Activated CD4-positive, CD25-positive, alpha-beta regulatory T cell (primary cell): ENCODE measurements at regions not wholly inside any gene's neighbourhood (a gene's known extent, or its start where the extent isn't known, plus 50 kb on each side); places are given as distances from the start of the nearest gene placed in this dataset.
"Not testable (repeated sequence)": the region's sequence is repeated elsewhere in the genome, so short reads cannot be mapped to it uniquely, and the experiment has no call there.

ENCODE experiments used
- DNase-seq, 4 experiments: peaks; one replicate each; lab custom pipeline; 2025; lab: John Stamatoyannopoulos, UW

- no peak for DNase-seq
These were observed 259.9 kb downstream of the CTH start for GRCh38 chr1:70671006-70671405.

DNA sequence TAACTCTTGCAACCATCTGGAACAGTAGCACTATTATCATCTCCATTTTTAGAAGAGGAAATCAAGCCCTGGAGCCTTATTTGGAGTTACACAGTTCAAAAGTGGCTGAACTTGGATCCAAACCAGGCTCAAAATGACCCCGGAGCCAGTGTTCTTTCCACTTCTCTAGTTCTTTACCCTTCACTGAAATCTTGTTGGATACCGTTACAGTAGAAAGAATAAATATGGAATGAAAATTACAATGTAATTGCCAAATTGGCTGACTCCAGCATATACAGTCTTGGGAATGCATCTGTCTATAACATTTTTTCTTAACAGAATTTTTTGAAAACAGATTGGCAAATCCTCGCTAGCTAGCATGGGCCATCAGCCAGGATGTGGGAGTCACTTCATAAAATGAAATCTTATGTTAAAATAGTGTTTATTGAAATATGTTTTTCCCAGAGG lies 261.4 kb downstream of the CTH start:
- no peak for DNase-seq

- DNase-seq = no peak
These were observed 264.0 kb downstream of the CTH start for GRCh38 chr1:70674941-70675685.

DNA sequence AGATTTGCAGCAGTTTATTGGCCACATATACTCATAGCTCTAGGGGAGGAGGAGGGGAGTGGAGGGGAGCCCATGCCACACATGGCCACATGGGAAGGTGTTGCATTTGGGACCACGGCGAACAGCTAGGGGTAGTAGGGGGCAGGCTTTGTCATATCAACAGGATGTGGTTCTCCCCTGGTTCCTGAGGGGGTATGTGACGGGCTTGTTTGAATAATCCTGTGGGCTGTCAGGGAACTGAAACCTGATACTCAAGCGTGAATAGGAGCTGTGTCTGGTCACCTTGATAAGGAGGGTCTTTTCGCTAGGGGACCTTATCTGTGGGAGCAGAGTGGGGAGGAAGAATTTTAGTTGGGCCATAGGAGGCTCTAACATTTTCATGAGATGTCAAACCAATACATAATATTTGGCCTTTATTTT lies 264.7 kb downstream of the CTH start:
- DNase-seq = no peak

DNA sequence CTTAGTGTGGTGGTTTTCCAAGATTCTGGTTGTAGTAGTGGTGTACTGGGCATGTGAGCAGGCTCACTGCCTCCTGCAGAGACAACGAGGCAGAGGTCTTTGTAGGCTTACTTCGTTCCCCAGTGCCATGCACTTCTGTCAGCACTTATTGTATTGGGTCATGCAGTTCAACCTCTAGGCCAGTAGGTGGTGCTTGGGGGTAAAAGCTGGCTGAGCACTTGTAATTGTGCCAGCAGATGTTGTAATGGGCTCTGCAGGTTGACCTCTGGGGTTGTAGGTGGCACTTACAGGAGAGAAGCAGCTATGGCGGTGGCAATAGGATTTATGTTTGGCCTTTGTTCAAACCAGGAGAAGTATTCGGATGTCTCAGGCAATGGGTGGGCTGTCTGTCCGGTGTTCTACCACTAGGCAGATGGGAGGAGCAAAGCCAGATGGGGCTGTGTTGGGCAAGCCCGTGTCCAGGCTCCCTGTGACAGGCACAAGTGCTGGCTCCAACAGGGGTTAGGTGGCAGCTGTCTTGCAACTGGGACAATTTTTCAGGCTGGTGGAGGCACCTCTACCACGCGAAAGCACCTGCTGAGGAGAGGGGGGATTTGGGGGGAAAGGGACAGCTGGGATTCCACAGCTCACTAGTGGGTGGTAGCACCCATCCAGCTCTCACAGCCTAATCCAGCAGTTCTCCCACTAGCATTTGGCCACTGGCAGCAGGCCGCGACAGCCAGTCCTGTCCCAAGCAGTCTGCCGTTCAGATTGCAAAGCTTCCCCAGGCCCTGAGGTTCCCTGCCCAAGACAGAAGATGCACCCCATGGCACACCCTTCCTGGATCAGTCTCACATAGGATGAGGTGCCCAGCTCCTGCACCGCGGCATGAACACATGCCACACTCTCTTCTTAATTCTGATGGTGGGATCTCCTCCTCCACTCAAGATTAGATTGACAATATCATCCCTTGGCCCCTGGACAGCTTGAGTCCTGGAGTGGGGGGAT lies 274.5 kb downstream of the CTH start:
- peak in 1 of 4 experiments; percentile 2 for DNase-seq

GRCh38 chr1:70688580-70688979 lies 277.5 kb downstream of the CTH start:
- no peak for DNase-seq

DNA sequence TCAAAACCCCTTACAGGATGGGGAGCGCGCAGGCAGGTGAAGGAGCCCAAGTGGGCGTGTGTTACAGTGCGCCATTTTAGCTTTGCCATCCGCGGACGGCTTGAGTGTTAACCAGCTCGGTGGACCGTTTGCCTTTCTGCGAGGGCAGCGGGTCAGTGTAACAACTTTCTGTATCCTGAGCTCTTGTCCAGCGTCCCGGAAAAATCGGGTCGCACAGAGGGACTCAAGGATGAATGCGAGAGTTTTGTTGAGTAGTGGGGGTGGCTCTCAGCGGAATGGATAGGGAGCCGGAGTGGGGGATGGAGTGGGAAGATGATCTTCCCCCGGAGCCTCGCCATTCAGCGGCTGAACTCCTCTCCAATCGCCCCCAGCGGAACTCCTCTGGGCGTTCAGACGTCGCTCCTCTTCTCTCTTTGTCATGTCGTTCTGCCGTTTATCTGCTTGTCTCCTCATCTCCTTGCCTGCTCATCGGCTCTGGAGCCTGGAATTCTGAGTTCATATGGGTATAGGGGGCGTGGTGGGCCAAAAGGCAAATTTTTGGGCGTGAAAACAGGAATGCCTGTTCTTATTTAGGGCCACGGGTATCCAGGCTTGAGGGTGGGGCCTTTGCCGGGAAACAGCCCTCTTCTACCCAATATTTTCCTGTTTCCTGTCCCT lies 295.4 kb downstream of the CTH start:
- DNase-seq = no peak

DNA sequence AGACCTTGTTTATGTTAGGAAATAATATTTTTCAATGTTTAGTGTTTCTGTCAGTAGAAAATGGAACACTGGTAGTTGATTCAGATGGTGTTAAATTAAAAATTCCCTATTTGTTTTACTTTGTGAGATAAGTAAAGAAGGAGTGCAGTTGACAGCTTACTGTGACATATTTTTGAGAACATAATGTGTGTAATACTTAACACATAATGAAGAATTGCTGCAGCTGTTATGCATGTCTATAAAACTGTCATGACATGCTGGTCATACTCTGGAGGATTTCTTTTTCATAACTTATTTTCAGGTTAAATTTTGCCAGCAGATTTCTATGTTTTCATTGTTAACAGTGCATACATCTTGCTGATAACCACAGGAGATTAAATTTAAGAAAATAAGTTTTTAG lies 296.1 kb downstream of the CTH start:
- no peak for DNase-seq

GRCh38 chr1:70714149-70714548 lies 303.1 kb downstream of the CTH start:
- no peak for DNase-seq

DNA sequence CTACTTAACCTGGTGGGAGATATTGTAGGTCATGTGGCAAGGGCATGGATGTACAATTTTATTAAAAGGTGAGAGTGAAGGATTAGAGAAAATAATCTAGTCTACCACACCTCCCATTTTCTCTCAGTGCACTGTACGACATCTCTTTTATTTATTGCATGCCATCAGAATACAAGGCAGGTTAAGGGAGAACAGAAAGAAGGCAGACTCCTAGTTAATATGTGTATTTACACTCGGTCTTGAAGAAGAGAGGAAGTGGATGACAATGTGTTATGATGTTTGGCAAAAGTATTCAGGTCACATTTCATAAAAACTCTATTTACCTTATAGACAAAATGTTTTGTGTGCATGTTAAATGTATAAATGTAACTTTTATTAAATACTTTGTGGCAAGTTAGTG lies 306.1 kb downstream of the CTH start:
- DNase-seq = no peak

DNA sequence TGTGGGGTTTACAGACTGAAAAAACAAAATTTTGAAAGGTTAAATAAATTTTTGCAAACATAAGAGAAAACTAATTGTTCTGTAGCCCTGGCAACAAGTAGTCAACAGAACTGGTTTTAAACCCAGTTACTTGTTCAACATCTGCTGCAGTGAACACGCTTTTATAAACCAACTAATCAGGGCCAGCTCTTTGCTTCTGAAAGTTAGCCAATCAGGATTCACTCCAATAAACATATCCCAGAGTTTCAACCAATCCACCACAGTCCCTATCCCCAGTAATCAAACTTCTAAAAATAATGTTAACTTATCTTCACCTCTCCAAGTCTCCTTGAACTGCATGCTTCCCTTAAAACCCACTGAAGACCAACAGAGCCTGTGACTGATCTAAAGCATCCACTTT lies 306.6 kb downstream of the CTH start:
- no peak for DNase-seq

- no peak for DNase-seq
These were observed 307.1 kb downstream of the CTH start for GRCh38 chr1:70718086-70718630.

DNA sequence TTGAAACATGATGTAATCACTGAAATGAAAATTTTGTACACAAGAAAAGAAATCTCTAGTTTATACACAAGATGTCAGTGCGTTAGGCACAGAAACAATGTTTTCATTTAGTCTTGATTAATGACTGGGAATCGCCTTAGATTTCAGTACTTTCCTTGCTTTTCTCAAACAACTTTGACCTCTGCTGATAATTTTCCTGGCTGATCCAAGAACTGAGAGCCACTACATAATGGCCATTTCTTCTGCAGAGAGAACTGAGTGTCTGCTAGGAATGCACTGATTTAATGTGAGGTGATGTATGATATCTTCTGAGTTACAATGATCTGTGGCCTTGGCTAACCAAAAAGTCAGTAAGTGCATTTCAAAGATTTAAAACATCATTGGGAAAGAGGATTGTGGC lies 308.1 kb downstream of the CTH start:
- no peak for DNase-seq

DNA sequence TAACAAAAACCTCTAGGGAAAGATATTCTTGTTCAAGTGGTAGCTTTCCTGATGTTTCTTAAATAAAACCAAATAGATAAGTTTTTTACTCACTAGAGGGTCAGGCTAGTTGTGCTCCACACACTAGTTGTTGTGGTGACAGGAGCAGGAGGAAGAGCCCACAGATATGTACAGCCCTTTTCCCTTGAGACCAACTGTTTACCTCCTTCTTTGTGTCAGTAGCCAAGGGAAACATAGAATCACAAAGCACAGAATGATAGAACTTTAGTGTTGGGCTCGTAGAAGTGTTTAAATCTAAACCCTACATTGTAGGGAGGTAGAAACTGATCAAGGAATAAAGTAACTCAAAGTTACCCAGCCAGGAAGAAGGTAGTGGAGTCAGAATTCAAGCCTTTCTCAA lies 309.0 kb downstream of the CTH start:
- no peak for DNase-seq

GRCh38 chr1:70720521-70720920 lies 309.5 kb downstream of the CTH start:
- no peak for DNase-seq

- DNase-seq = no peak
These were observed 316.9 kb downstream of the CTH start for GRCh38 chr1:70727886-70728489.

DNA sequence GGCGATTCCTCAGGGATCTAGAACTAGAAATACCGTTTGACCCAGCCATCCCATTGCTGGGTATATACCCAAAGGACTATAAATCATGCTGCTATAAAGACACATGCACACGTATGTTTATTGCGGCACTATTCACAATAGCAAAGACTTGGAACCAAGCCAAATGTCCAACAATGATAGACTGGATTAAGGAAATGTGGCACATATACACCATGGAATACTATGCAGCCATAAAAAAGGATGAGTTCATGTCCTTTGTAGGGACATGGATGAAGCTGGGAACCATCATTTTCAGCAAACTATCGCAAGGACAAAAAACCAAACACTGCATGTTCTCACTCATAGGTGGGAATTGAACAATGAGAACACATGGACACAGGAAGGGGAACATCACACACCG lies 311.1 kb downstream of the PTGER3 start:
- not testable (repeated sequence) for DNase-seq

DNA sequence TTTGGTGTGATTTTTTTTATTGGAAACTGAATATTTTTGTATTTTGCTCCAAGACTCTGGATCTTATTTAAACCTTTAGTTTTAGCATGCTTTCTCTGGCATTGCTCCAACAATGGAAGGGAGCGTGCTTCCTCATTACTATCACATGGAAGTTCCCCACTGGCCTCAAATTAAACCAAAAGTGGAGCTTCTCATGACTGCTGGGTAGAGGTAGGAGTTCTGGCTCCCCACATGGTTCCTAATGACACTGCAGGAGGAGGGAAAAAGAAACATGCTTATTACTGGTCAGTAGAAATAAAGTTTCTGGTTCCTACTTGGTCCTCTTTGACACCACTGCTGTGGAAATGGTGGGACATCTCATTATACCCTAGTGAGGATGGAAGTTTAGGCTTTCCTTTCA lies 310.5 kb downstream of the PTGER3 start:
- no peak for DNase-seq

DNA sequence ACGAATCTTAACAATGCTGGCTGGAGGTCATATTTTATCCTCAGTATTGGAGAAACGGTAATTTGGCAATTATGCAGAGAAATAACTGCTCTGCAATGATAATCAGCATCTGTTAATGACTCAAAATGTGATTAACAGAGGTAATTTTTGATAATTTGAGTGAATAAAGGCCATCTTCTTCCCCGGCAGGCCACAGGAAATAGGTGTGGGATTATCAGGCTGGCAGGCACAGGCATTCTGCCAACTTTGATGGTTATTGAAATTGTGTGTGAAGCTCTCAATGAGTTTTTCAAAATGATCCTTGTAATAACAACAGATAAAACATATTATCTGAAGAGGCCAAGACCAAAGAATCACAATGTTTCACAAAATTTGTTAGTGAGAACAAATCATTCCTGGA lies 309.0 kb downstream of the PTGER3 start:
- DNase-seq = no peak

DNA sequence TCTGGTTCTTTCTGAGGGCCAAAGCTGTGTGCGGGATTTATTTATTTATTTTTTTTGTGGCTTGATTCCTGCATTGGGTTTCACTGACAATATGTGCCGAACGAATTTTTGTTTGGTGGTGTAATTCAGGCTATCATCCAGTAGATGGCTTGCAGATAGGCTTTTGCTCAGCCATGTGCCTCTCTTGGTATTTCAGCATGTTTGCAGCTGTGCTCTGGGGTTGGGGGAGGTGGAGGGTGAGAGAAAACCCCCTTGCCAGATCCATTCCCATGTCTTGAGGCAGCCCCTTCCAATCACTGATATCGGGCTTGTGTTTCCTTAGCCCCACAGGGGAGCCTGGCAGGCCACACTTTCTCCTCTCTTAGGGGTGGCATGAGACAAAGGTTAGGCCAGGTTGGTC lies 302.4 kb downstream of the PTGER3 start:
- no peak for DNase-seq

GRCh38 chr1:70746062-70746461 lies 301.6 kb downstream of the PTGER3 start:
- DNase-seq = not testable (repeated sequence)

GRCh38 chr1:70747123-70747522 lies 300.5 kb downstream of the PTGER3 start:
- DNase-seq = not testable (repeated sequence)
